Keratinocyte (primary cell): ENCODE measurements at regions not wholly inside any gene's neighbourhood (a gene's known extent, or its start where the extent isn't known, plus 50 kb on each side); places are given as distances from the start of the nearest gene placed in this dataset.

Experiments
- DNase-seq: peaks from one replicate; pipeline ENCODE4 v3.0.0-alpha.2; 2011; ENCODE audit warnings: low read depth, missing footprints, low spot score
- FAIRE-seq: peaks from 2 replicates; lab custom pipeline; 2011; peaks lifted over from hg19 to GRCh38; lab: Jason Lieb, UNC
- H2AFZ ChIP-seq: 2 replicates; pipeline ENCODE4 v1.6.0; 2012; ENCODE audit warnings: low read length, control low read depth, inconsistent platforms; ENCODE audit not compliant: control insufficient read depth
- H3K27ac ChIP-seq: 2 replicates; pipeline ENCODE4 v1.5.1; 2011; ENCODE audit warnings: low read length; ENCODE audit not compliant: control insufficient read depth, insufficient read depth
- H3K27me3 ChIP-seq: 3 replicates; pipeline ENCODE4 v1.6.0; 2011; ENCODE audit warnings: low read length; ENCODE audit not compliant: control insufficient read depth, insufficient read depth; ENCODE audit errors: extremely low read depth
- H3K36me3 ChIP-seq, 2 experiments: 2 replicates in 1 of 2; 3 replicates in 1 of 2; pipeline ENCODE4 v1.5.1; 2011; ENCODE audit warnings: low read length in 2 of 2, mild to moderate bottlenecking in 1 of 2; ENCODE audit not compliant: control insufficient read depth in 2 of 2, insufficient read depth in 2 of 2; ENCODE audit errors: extremely low read depth in 1 of 2
- H3K4me1 ChIP-seq: 3 replicates; pipeline ENCODE4 v1.5.1; 2011; ENCODE audit warnings: low read length; ENCODE audit not compliant: control insufficient read depth, insufficient read depth; ENCODE audit errors: extremely low read depth
- H3K4me2 ChIP-seq: 3 replicates; pipeline ENCODE4 v1.6.0; 2011; ENCODE audit warnings: low read depth, low read length; ENCODE audit not compliant: control insufficient read depth, insufficient read depth; ENCODE audit errors: extremely low read depth
- H3K4me3 ChIP-seq, 3 experiments: fragments of 200-600 bp in 1 of 3; sonication (generic) in 1 of 3; 2 replicates in 2 of 3; 3 replicates in 1 of 3; pipeline ENCODE4 v1.5.1; 2011 to 2016; ENCODE audit warnings: low read length in 3 of 3, mild to moderate bottlenecking in 3 of 3, control low read depth in 2 of 3, inconsistent platforms in 1 of 3, low read depth in 1 of 3, mixed read lengths in 1 of 3, mixed run types in 1 of 3, moderate library complexity in 1 of 3; ENCODE audit not compliant: control insufficient read depth in 2 of 3, insufficient read depth in 2 of 3; ENCODE audit errors: extremely low read depth in 1 of 3
- H3K79me2 ChIP-seq: 2 replicates; pipeline ENCODE4 v1.6.0; 2012; ENCODE audit warnings: low read length; ENCODE audit not compliant: control insufficient read depth, insufficient read depth
- H3K9ac ChIP-seq: 3 replicates; pipeline ENCODE4 v1.6.0; 2011; ENCODE audit warnings: low read length; ENCODE audit not compliant: control insufficient read depth, insufficient read depth; ENCODE audit errors: extremely low read depth
- H3K9me1 ChIP-seq: 3 replicates; pipeline ENCODE4 v1.6.0; 2011; ENCODE audit warnings: low read length; ENCODE audit not compliant: control insufficient read depth, insufficient read depth; ENCODE audit errors: extremely low read depth
- H3K9me3 ChIP-seq: 2 replicates; pipeline ENCODE4 v1.5.1; 2012; ENCODE audit warnings: low read depth, low read length; ENCODE audit not compliant: control insufficient read depth
- H4K20me1 ChIP-seq: 3 replicates; pipeline ENCODE4 v1.6.0; 2011; ENCODE audit warnings: low read length; ENCODE audit not compliant: control insufficient read depth, insufficient read depth; ENCODE audit errors: extremely low read depth
- CTCF ChIP-seq, 3 experiments: IDR thresholded peaks in 1 of 3; conservative IDR thresholded peaks in 1 of 3; optimal IDR thresholded peaks in 1 of 3; 2 replicates in 2 of 3; 3 replicates in 1 of 3; pipeline versions ENCODE3 to v1.5.1; 2011; ENCODE audit warnings: low read length in 3 of 3, mild to moderate bottlenecking in 3 of 3, moderate library complexity in 2 of 3, control low read depth in 1 of 3, inconsistent platforms in 1 of 3; ENCODE audit not compliant: insufficient read depth in 2 of 3; ENCODE audit errors: extremely low read depth in 1 of 3
- EZH2 ChIP-seq: IDR thresholded peaks from one replicate; pipeline ENCODE4 v1.6.1; 2012; ENCODE audit warnings: inconsistent platforms, mild to moderate bottlenecking, low read length, moderate library complexity
- dilution Hi-C: fragments of 300-500 bp; cut with MboI; formaldehyde crosslinking; loops from one replicate; pipeline ENCODE4 v1.7.0; 2020; ENCODE audit warnings: low sequenced_read_pairs; ENCODE audit not compliant: extremely low pct_ligation_motif_present

GRCh38 chr1:67916140-67916886 is 83.0 kb upstream of the GNG12 start:
- Histone ChIP-seq H3K79me2 (no peaks in the 10 kb centered on the region), H3K4me2 (no peak overlapping the region), H3K4me3 (no peak overlapping the region), H4K20me1 (no peaks in the 10 kb centered on the region), H3K4me1 (peaks cover 2% of the 10 kb centered on the region), H3K9me1 (no peaks in the 10 kb centered on the region), H3K27ac (no peak overlapping the region), H3K9ac (no peak overlapping the region), H3K36me3 (no peaks in the 10 kb centered on the region), H2AFZ (no peak overlapping the region), H3K9me3 (no peaks in the 10 kb centered on the region), H3K27me3 (no peaks in the 10 kb centered on the region)
- dilution Hi-C loops = no loop called here
- TF ChIP-seq EZH2 = no peak
- no peak for TF ChIP-seq CTCF (optimal IDR thresholded peaks at IDR 0.05 in 1 of 3, IDR thresholded peaks at IDR 0.05 in 1 of 3, conservative IDR thresholded peaks at IDR 0.05 in 1 of 3; ENCODE audit: extremely low read depth in 1 of 3, insufficient read depth in 2 of 3, low read length in 3 of 3)
- FAIRE-seq = no peak
- no peak for DNase-seq

DNA sequence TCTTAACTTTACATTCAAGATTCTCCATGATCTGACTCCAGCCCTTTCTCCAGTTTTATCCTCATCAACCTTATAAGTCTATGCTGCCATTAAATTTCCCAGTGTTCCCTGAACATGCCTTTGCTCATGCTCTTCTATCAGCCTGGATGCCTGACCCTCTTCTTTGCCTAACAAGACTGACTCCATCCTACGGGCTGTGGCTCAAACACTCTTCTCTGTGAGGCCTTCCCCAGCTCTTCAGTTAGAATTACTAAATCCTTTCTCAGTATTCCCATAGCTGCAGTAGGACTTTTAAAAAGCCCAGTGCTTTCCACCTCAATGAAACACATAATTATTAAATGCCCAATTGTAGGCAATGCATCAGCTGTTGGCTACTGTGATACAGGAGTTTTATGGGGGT is 76.5 kb upstream of the GNG12 start:
- DNase-seq (no peak), FAIRE-seq (no peak)
- Histone ChIP-seq H4K20me1 (no peaks in the 10 kb centered on the region), H3K27ac (no peak overlapping the region), H3K4me3 (no peak overlapping the region), H3K4me2 (no peak overlapping the region), H2AFZ (no peak overlapping the region), H3K9ac (no peak overlapping the region), H3K9me3 (no peaks in the 10 kb centered on the region), H3K4me1 (no peaks in the 10 kb centered on the region), H3K79me2 (no peaks in the 10 kb centered on the region), H3K36me3 (no peaks in the 10 kb centered on the region), H3K27me3 (no peaks in the 10 kb centered on the region), H3K9me1 (no peaks in the 10 kb centered on the region)
- TF ChIP-seq EZH2 = no peak
- TF ChIP-seq CTCF (optimal IDR thresholded peaks at IDR 0.05 in 1 of 3, IDR thresholded peaks at IDR 0.05 in 1 of 3, conservative IDR thresholded peaks at IDR 0.05 in 1 of 3; ENCODE audit: extremely low read depth in 1 of 3, insufficient read depth in 2 of 3, low read length in 3 of 3) = no peak
- dilution Hi-C loops = no loop called here
